ENCODE measurements at regions not wholly inside any gene's neighbourhood (a gene's known extent, or its start where the extent isn't known, plus 50 kb on each side); places are given as distances from the start of the nearest gene placed in this dataset.

DNA sequence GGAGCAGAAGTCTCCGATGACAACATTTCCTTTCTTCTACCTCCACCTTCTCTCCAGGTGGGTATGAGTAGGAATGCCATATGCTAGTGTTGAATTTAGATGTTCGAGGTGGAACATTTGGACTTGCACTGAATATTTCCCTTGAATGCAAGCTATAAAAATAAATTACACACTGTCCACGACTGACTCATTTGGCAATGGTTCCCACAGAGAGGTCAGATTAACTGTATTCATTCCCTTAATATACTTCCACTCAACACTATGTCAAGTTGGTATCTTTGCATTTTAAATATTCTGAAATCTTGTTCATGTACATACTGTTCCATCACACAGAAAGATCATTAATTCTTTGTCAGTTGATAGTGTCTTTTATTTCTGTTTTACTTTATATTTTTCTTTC lies 222.6 kb upstream of the PIK3R1 start:
- CTCF ChIA-PET: no interaction called here
- no CpG with 5 or more reads among the region's 3 CpGs for WGBS (ENCODE audit: insufficient coverage)

DNA sequence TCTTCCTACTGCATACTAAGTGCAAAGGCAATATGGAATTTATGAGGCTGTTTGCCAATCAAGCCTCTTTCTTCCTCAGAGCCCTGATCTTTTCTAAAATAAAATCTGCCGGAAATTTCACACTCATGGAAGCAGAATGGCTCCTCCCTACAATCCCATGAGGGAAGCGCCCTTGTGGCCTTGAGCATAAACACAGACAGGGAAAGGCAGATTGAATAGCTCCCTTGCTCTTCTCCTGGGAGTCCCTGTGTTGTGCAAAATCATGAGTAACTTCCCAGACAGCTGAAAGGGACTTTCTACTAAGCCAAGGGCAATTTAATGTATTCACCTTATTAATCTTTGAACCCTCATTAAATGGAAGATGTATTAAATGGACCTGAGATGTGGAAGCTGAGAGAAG lies 226.1 kb upstream of the PIK3R1 start:
- Histone ChIP-seq H3K79me2 (ENCODE audit: control insufficient read depth, insufficient read depth, low read length) (no peaks in the 10 kb centered on the region), H3K27ac (ENCODE audit: low read length in 2 of 2) (no peak overlapping the region), H3K36me3 (replicated peaks in 1 of 2; ENCODE audit: control extremely low read depth in 1 of 2, control insufficient read depth in 1 of 2, extremely low read depth in 1 of 2, insufficient read depth in 2 of 2, low read length in 1 of 2) (no peaks in the 10 kb centered on the region), H3K27me3 (replicated peaks in 1 of 4; ENCODE audit: control extremely low read depth in 1 of 4, control insufficient read depth in 3 of 4, insufficient read depth in 4 of 4, low read length in 3 of 4) (no peaks in the 10 kb centered on the region), H3K9ac (ENCODE audit: low read length) (no peak overlapping the region), H3K4me2 (replicated peaks; ENCODE audit: low read depth, low read length, poor library complexity, severe bottlenecking) (no peak overlapping the region), H3K9me3 (ENCODE audit: control extremely low read depth in 1 of 3, control insufficient read depth in 2 of 3, insufficient read depth in 1 of 3, low read length in 2 of 3) (no peaks in the 10 kb centered on the region), H3K4me3 (ENCODE audit: control extremely low read depth in 1 of 5, extremely low read depth in 1 of 5, insufficient read depth in 1 of 5, low read depth in 2 of 5, low read length in 4 of 5) (no peak overlapping the region), H3K4me1 (ENCODE audit: control insufficient read depth in 2 of 2, insufficient read depth in 2 of 2, low read length in 2 of 2) (no peaks in the 10 kb centered on the region), H2AFZ (ENCODE audit: insufficient read depth, low read depth, low read length, poor library complexity, severe bottlenecking) (no peak overlapping the region), H4K20me1 (ENCODE audit: control insufficient read depth, insufficient read depth, low read length, poor library complexity, severe bottlenecking) (no peaks in the 10 kb centered on the region)
- ATAC-seq (ENCODE audit: low read depth): no peak
- H3K4me3 Mint-ChIP-seq: no peak overlapping the region
- ChIA-PET CTCF (no interaction called here), POLR2A (no interaction called here)
- no peak for DNase-seq
- 100% methylated on average over 1 of the region's 2 CpGs for WGBS (ENCODE audit: insufficient coverage)
- TF ChIP-seq, protein P1, sequence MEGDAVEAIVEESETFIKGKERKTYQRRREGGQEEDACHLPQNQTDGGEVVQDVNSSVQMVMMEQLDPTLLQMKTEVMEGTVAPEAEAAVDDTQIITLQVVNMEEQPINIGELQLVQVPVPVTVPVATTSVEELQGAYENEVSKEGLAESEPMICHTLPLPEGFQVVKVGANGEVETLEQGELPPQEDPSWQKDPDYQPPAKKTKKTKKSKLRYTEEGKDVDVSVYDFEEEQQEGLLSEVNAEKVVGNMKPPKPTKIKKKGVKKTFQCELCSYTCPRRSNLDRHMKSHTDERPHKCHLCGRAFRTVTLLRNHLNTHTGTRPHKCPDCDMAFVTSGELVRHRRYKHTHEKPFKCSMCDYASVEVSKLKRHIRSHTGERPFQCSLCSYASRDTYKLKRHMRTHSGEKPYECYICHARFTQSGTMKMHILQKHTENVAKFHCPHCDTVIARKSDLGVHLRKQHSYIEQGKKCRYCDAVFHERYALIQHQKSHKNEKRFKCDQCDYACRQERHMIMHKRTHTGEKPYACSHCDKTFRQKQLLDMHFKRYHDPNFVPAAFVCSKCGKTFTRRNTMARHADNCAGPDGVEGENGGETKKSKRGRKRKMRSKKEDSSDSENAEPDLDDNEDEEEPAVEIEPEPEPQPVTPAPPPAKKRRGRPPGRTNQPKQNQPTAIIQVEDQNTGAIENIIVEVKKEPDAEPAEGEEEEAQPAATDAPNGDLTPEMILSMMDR (IDR thresholded peaks at IDR 0.05): no peak
- TF ChIP-seq EZH2 (IDR thresholded peaks at IDR 0.05; ENCODE audit: borderline replicate concordance, insufficient read depth, low read depth, low read length, poor library complexity, severe bottlenecking): no peak
- peaks cover 12% of the 10 kb centered on the region for H3K27me3 Mint-ChIP-seq
- H3K27ac Mint-ChIP-seq: no peak overlapping the region
- intact Hi-C loops (cut with micrococcal nuclease): no loop called here
- H3K9me3 Mint-ChIP-seq (ENCODE audit: insufficient read depth): no peaks in the 10 kb centered on the region
- no peaks in the 10 kb centered on the region for H3K4me1 Mint-ChIP-seq

More for the DNA sequence above, 222.6 kb upstream of the PIK3R1 start:
- Histone ChIP-seq H3K27ac (ENCODE audit: low read length in 2 of 2) (no peak overlapping the region), H3K27me3 (replicated peaks in 1 of 4; ENCODE audit: control extremely low read depth in 1 of 4, control insufficient read depth in 3 of 4, insufficient read depth in 4 of 4, low read length in 3 of 4) (no peaks in the 10 kb centered on the region), H3K4me1 (ENCODE audit: control insufficient read depth in 2 of 2, insufficient read depth in 2 of 2, low read length in 2 of 2) (no peaks in the 10 kb centered on the region), H3K9ac (ENCODE audit: low read length) (no peak overlapping the region), H3K9me3 (ENCODE audit: control extremely low read depth in 1 of 3, control insufficient read depth in 2 of 3, insufficient read depth in 1 of 3, low read length in 2 of 3) (no peaks in the 10 kb centered on the region), H3K79me2 (ENCODE audit: control insufficient read depth, insufficient read depth, low read length) (no peaks in the 10 kb centered on the region), H3K36me3 (replicated peaks in 1 of 2; ENCODE audit: control extremely low read depth in 1 of 2, control insufficient read depth in 1 of 2, extremely low read depth in 1 of 2, insufficient read depth in 2 of 2, low read length in 1 of 2) (no peaks in the 10 kb centered on the region), H3K4me3 (ENCODE audit: control extremely low read depth in 1 of 5, extremely low read depth in 1 of 5, insufficient read depth in 1 of 5, low read depth in 2 of 5, low read length in 4 of 5) (no peak overlapping the region), H4K20me1 (ENCODE audit: control insufficient read depth, insufficient read depth, low read length, poor library complexity, severe bottlenecking) (no peaks in the 10 kb centered on the region), H3K4me2 (replicated peaks; ENCODE audit: low read depth, low read length, poor library complexity, severe bottlenecking) (no peak overlapping the region), H2AFZ (ENCODE audit: insufficient read depth, low read depth, low read length, poor library complexity, severe bottlenecking) (no peak overlapping the region)
- intact Hi-C loops (cut with micrococcal nuclease): no loop called here
- Mint-ChIP-seq H3K27me3 (peaks cover 12% of the 10 kb centered on the region), H3K4me1 (no peaks in the 10 kb centered on the region), H3K27ac (no peak overlapping the region), H3K9me3 (ENCODE audit: insufficient read depth) (no peaks in the 10 kb centered on the region), H3K4me3 (no peak overlapping the region)
- DNase-seq (no peak), ATAC-seq (ENCODE audit: low read depth) (no peak)
- POLR2A ChIA-PET: no interaction called here
- TF ChIP-seq, protein P1 (IDR thresholded peaks at IDR 0.05): no peak
- no peak for TF ChIP-seq EZH2 (IDR thresholded peaks at IDR 0.05; ENCODE audit: borderline replicate concordance, insufficient read depth, low read depth, low read length, poor library complexity, severe bottlenecking)

Measured in B cell (primary cell).